KG1 (cell line): ENCODE measurements at regions not wholly inside any gene's neighbourhood (a gene's known extent, or its start where the extent isn't known, plus 50 kb on each side); places are given as distances from the start of the nearest gene placed in this dataset.
"Not testable (repeated sequence)": the region's sequence is repeated elsewhere in the genome, so short reads cannot be mapped to it uniquely, and the experiment has no call there.

Source experiments
- DNase-seq: peaks from one replicate; lab custom pipeline; 2025; lab: John Stamatoyannopoulos, UW

DNA sequence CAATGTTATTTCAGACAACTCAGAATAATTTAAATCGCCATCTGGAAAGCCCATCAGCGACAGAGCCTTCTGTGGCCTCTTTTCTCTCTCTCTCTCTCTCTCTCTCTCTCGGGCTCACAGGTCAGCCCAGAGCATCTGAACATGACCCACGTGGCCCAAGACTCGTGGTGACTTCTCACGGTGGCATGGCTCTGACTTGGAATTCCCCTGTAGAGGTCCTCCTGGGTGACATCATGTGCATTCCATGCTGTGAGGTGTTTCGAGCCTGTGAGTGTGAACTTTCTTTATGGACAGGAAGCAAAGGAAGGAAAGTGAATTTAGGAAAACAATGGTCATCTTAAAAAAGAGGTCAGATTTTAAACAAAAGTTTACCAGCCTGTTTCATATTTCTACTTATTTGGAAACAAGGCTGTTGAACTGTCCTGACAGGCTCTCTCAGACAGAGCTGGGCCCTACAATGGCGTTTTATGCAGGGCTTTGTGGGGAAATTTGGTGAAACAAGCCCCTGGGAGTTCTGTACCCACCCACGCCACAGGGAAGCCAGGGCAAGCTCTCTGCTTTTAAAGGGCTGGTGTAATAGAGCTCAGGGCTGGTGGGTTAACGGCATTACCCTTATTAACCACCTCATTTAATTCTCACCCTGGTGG, 359.7 kb upstream of the ZNF32 start:
- no peak for DNase-seq

DNA sequence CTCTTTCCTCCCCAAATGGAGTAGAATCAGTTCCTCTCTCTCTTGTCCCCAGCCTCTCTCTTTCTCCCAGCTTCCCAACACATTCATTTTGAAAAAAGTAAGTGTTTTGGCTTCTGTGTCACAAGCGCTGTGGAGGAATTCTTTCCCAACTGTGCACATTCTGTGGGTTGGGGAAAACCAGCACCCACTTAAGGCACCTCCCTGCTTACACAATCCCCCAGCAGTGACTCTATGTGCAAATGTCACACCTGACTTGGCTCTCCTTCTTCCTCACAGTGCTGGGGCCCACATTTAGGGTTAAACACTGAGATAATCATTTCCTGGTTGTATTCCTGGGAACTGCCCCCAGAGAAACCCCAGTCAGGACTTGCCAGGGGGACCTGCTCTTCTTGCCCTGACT, 358.1 kb upstream of the ZNF32 start:
- DNase-seq = no peak

DNA sequence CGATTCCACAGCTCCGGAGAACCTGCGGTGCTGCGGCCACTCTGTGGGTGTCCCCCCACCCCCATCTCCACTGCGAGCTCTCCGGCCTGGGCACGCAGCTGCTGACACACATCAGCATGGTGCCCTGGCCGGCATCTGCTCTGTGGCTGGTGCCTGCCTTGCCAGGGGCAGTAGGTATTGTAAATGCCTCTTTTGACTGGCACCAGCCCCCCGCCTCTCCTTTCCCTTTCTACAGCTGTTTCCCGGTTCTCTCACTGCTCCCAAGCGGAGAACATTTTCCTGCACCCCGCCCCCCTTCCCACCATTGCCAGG, 357.1 kb upstream of the ZNF32 start:
- DNase-seq = no peak

DNA sequence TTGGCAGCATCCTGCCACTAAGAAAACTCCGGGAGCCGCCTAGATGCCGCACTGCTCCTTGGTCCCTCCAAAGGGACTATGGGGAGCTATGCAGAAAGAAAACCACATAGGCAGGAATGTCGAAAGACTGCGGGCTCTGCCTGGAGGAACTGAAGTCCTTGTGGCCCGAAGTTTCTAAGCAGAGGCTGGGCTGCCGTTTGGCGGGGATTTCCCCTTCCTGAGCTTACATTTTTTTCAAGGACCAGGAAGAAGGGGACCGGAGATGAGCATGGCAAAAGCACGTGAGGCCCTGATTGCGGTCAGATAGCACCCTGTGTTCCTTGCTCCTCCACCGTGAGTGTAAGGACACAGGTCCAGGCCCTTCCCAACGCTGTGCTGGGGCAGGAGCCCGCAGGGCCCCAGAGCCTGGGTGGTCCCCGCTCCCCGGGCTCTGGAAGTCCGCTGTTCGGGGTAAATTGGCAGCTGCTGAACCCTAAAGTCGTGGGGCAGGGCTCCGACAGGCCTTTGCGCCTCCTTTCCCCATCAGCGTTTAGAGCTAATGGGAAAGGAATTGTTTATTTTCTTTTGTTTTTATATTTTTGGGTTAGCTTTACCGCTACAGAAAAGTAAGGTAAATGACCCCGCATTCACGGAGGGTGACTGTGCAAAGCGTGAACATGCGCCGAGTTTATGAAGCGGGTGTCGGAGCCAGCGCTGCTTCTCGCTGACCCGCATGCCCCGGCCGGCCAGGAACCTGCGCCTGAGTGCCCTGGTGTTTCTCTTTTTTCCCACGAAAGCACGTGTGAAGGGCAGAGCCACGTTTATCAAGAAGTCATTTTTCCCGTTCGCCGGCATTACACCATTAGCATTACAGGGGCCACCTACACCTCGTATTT, 356.5 kb upstream of the ZNF32 start:
- no peak for DNase-seq

DNA sequence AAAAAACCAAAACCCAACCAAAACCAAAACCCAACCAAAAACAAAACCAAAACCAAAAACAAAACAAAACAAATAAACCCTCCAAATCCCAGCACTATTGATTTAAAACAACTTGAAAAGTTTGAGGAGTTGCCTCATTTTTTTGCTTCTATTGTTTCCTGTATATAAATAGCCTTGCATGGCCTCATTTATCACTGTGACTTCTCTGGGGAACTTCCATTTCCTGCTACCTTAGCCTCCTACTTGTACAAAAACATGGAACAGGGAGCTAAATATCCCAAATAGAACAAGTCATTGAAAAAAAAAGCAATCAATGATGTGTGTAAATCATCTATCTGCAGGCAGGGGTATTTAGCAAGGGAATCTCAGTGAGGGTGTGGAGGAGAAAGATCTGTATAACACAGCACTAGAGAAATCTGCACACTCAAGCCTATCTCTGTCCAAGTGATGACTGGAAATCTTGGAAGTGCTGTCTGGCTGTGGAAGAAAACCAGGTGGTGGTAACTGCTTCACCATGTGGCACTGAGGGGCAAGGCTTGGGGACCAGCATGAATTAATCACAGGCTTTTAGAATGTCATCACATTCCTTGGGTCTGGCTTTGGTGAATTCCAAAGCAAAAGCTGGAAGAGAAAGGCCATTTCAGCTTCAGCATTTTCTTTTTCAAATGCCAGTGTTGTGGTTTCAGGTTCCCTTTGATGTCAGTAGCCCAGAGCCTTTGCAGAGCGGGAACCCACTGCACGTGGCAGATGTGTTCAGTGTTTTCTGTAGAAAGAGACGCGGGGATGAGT, 349.5 kb upstream of the ZNF32 start:
- DNase-seq = no peak

DNA sequence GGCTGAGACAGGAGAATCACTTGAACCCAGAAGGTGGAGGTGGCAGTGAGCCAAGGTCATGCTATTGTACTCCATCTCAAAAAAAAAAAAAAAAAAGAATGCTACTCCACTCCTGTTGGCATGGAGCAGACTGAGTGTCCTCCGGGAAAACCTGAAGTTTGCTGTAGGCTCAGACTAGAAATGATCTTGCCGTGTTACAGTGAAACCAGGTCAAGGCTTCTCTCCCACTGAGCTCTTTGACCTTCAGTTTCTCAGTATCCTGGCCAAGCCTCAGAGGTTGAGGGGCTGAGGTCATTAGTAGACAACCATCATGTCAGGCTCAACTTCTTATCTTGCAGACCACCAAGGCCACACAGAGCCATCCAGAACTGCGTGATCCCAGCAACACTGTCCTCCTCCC, 348.6 kb upstream of the ZNF32 start:
- DNase-seq = no peak

DNA sequence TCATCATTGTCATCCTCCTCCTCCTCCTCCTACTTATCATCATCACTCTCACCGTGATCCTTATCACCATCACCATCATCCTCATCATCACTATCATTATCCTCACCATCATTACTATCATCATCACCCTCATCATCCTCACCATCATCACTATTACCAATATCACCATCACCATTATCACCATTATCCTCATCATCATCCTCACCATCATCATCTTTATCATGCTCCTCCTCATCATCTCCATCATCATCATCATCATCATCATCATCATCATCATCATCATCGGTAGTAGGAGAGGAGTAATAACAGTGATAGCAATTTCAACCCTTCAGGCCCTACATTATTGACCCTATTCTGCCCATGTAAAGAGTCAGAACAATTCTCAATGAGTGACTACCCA, 345.9 kb upstream of the ZNF32 start:
- no peak for DNase-seq

DNA sequence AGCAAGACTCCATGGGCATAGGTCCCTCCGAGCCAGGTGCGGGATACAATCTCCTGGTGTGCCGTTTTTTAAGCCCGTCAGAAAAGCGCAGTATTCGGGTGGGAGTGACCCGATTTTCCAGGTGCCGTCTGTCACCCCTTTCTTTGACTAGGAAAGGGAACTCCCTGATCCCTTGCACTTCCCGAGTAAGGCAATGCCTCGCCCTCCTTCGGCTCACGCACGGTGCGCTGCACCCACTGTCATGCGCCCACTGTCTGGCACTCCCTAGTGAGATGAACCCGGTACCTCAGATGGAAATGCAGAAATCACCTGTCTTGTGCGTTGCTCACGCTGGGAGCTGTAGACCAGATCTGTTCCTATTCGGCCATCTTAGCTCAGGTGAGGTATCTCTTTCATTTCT, 344.1 kb upstream of the ZNF32 start:
- DNase-seq = not testable (repeated sequence)

DNA sequence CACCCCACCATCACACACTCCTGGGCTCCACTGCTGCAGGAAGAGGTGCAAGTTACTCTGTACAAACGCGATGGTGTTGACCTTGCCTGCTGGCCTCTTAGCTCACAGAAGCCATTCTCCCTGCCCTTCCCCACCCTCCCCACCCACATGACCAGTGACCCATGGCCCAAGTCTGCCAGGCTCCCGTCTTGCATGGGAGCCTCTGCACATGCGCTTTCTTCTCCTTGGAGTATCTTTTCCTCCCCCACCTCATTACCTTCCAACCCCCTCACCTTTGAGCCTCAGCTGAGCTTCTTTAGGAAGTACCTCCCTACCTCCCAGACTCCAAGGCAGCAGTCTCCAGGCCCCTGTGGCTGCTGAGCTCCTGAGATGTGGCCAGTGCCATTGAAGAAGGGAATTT, 337.7 kb upstream of the ZNF32 start:
- DNase-seq = no peak

DNA sequence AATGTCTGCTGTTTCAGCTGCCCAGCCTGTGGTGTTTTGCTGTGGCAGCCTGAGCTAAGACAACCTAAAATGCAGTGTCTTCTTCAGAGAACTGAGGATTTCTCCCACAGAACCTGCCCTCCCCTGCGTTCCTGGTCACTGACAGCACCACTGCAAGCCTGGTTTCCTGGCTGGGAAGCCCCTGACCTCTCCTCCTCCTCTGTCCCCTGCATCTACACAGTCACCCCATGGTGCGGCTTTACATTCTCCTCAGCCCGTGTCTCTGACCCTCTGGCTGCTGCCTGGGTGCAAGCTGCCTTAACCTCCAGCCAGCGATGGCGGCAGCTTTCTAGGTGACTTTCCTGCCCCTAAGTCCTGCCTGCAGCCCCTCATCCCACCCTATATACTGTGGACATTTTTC, 337.3 kb upstream of the ZNF32 start:
- DNase-seq = no peak

DNA sequence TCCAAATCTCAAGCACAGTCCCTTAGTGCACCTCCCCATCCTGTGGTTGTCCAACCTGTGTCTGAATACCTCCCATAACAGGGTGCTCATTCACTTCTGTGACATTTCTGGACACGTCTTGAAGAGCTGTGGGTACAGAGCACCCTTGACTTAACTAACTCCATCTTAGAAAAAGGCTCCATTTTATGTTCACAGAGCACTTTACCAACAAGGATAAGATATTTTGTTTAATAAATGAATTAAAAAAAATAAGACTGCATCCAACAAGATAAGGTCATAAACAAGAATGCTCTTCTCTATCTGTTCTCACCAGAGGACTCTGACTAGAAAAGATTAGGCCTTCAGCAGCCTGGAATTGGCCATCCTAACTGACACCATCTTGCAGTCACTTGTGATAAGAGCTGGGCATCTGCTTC, 335.2 kb upstream of the ZNF32 start:
- DNase-seq = no peak

DNA sequence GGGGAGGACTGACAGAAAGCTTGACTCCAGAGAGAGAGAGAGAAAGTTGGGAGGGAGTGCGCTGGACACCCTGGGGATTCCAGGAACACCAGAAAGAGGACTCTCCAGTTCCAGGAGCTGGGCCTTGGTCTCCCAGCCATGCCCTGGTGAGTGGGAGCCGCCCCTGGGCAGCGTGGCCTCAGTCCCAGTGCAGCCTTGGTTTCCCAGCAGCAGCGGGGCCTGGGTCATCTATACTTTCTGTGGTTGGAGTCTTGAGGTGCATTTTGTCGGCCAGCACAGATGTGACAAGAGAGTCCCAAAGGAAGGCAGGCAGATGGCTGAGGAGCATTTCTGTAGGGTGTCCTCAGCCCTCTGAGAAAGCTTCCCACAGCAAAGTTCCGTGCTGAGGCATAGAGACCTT, 334.7 kb upstream of the ZNF32 start:
- DNase-seq = no peak

DNA sequence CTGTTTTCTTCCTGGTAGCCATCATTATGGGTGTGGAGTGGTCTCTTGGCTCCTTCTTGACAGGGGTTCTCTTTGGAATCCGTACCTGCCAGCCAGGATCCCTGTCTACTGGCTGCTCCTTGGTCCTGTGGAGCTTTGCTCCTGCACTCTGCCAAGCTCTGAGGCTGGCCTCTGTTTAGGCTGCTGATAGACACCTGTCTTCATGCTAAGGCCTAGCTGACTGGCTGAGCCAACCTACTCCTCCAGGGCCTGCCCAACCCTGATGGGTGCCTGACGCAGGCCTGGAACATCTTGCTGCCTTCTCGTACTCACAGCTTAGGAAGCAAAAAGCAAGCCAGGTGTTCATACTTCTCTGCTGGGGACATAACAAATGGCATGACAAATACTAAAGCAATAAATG, 333.6 kb upstream of the ZNF32 start:
- DNase-seq = no peak

DNA sequence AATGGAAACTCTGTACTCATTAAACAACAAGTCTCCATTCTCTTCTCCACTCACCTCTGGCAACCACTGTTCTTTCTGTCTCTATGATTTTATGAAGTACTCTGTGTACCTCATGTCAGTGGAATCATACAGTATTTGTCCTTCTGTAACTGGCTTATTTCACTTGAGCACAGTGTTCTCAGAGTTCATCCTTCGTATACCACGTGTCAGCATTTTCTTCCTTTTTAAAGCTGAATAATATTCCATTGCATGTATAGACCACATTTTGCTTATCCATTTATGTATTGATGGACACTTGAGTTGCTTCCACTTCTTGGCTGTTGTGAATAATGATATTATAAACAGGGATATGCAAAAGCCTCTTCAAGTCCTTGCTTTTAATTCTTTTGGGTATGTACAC, 333.0 kb upstream of the ZNF32 start:
- DNase-seq = no peak

DNA sequence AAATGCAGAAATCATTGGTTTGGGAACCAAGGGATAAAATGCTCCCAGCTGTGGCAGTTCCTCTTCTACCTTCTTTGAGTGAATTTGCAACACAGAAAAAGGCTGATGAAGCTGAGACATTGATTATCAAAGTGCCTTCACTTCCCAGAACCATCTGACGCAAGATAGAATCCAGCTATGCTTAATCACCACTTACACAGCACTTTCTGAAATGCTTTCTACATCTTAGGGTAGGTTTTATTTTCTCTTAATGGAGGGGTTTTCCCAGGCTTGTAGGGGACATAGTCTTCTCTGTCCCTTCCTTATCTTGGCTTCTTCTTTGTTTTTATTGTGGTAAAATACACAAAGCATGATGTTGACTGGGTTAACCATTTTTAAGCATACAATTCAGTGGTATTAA, 332.6 kb upstream of the ZNF32 start:
- DNase-seq = no peak

DNA sequence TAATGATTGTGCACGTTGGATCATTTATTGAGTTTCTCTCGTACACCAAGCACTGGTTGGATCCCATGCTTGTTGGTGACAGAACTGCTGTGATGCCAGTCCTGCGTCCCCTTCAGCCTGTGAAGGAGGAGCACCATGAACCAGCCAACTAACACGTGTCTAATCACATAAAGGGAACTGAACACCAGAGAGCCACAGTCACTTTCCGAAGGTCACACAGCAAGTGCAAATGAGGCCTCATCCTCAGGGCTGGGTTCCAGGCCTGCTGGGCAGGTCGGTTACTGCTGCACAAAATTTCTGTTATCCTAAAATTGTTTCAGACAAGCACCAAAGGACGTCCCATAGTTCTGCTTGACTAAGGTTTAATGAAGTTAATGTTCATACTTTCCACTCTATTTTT, 332.0 kb upstream of the ZNF32 start:
- no peak for DNase-seq

DNA sequence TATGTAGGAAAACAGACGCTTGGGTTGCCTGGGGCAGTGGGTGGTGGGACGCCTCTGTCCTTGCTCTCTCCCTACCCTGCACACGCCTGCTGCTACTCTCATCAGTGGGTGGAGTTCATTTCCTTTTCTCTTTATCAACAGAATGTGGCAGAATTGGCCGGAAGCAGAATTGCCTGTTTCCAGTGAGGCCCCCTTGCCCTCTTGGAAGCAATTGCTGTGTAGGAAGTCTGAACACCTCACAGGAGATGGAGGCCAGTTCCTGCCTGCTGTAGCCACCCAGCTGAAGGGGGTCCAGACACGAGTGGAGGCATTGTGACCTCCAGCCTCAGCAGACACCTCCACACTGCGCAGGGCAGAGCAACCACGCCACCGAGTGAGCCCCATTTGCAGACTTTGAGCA, 331.6 kb upstream of the ZNF32 start:
- no peak for DNase-seq

DNA sequence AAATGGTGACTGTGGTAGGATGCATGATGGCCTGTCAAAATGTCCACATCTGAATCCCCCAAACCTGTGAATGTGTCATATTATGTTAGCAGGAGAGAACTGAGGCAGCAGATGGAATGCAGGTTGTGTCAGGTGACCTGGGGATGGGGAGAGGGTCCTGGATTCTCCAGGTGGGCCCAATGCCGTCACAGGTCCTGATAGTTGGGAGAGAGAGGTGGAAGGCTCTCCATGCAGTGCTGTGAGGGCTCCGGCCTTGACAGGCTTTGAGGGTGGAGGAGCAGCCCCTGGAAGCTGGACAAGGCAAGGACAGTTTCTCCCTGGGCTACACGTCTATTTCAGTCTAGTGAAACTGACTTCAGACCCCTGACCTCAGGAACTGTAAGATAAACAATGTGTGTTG, 330.9 kb upstream of the ZNF32 start:
- no peak for DNase-seq

DNA sequence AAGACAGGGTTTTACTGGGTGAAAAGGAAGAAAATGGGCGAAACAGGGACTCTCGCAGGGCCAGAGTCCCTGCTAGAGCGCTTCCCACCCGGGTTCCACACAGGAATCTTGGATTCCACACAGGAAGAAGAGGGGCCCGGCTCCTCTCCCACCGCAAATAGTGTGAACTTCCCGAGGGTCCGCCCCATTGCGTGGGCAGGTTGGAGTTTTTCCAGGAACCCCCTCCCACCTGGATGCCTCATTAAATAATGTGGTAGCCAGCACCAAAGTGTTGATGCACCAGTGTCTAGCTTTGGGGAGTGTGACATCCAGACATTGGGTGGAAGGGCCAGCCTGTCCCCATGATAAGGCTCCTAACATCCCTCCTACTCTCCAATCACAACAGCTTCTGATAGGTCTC, 330.3 kb upstream of the ZNF32 start:
- DNase-seq = no peak

DNA sequence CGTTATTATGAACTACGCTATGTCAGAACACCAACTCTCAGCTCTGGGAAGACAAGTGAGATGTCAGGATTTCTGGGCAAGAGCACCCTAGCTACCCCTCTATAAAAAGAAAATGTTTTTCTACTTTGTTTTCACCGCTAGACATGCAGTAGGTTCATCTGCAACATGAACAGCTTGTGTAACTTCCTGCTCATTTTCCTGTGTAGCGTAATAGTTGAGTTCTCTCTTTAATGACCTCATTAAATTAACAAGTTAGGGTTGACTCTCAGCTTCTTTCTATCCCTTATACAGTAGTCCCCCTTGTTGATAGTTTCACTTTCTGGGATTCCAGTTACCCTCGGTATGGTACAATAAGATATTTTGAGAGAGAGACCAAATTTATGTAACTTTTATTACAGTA, 329.4 kb upstream of the ZNF32 start:
- no peak for DNase-seq

DNA sequence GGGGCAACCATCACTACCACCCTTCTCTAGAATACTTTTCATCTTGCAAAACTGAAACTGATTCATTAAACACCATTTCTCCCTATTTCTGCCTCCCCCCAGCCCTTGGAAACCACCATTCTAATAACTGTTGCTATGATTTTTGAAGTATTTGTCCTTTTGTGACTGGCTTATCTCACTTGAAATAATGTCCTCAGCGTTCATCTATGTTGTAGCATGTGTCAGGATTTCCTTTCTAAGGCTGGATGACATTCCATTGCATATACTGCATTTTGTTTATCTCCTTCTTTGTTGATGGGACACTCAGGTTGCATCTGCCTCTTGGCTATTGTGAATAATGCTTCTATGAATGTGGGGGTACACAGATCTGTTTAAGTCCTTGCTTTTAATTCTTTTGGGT, 327.6 kb upstream of the ZNF32 start:
- DNase-seq = no peak

DNA sequence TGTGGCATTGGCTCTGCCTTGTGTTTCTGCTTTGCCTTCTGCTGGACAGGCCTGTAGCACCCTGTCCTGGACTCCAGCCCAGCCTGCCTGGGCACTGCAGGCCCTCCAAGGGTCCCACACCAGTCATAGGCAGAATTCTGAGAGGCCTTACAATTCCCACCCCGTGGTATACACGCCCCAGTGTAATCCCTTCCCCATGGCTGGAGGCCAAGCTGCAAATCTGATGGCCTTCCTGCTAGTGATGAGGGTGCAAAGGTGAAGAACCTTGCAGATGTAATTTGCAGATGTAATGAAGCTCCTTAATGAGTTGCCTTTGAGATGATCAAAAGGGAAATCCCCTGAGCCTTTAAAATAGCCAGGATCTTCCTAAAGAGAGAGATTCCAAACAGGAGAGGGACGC, 325.1 kb upstream of the ZNF32 start:
- DNase-seq = no peak

DNA sequence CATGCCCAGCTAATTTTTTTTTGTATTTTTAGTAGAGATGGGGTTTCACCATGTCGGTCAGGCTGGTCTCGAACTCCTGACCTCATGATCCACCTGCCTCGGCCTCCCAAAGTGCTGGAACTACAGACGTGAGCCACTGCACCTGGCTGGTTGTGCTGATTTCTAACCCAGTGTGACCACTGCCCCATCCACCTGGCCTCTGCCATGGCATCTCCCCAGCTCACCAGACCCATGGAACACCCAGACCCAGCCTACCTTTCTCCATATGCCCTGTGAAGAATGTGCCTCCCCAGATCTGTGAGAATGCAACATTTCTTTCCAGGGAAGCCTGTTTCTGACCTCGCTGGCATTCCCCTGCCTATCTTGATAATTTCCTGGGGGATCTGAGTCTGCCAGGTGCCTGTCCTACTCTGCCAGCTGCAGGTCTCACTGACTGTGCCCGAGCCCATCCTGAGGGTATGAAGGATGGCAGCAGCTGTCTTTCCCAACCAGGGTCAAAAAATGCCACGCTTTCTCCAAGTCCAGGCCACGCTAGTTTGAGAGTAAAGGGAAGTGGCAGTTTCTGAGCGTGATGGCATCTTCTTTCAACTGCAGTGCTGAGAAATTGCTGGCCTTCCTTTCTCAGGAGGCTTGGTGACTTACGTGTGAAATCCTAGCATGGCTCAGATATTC, 324.4 kb upstream of the ZNF32 start:
- no peak for DNase-seq
